ENCODE measurements at regions not wholly inside any gene's neighbourhood (a gene's known extent, or its start where the extent isn't known, plus 50 kb on each side); places are given as distances from the start of the nearest gene placed in this dataset.

- TF ChIP-seq RFX5 (IDR thresholded peaks at IDR 0.05; ENCODE audit: borderline replicate concordance, low read depth, low read length) (no peak), CEBPB (IDR thresholded peaks at IDR 0.05; ENCODE audit: low read depth, low read length) (no peak), SAP30 (IDR thresholded peaks at IDR 0.05; ENCODE audit: insufficient read depth, insufficient replicate concordance, low read length) (no peak), HDAC2 (IDR thresholded peaks at IDR 0.05; ENCODE audit: borderline replicate concordance in 1 of 2, low read depth in 2 of 2, low read length in 2 of 2) (no peak)
- no peaks in the 10 kb centered on the region for H3K79me1 ChIP-seq (ENCODE audit: low read depth, low read length)
- peaks cover 5 to 12% of the 10 kb centered on the region in 2 experiments; a peak in 3 of 4 replicates for H3K9me3 ChIP-seq (ENCODE audit: insufficient read depth in 2 of 2, low read depth in 1 of 2, low read length in 1 of 2)
- H3K4me1 ChIP-seq (replicated peaks in 1 of 4; ENCODE audit: control insufficient read depth in 3 of 4, insufficient read depth in 4 of 4, low read length in 3 of 4), result no peaks in the 10 kb centered on the region
- no peak overlapping the region for H3K9ac ChIP-seq (replicated peaks in 1 of 4; ENCODE audit: extremely low read depth in 1 of 4, low read depth in 3 of 4, low read length in 3 of 4)
- DNase-seq (ENCODE audit: low read depth in 1 of 2, low spot score in 2 of 2) (no peak), FAIRE-seq (no peak)
- no peaks in the 10 kb centered on the region for H4K20me1 ChIP-seq (replicated peaks in 1 of 2; ENCODE audit: control insufficient read depth in 1 of 2, insufficient read depth in 2 of 2, low read length in 2 of 2)
- H3K27me3 ChIP-seq (replicated peaks in 1 of 4; ENCODE audit: control insufficient read depth in 3 of 4, extremely low read depth in 1 of 4, insufficient read depth in 3 of 4, low read length in 3 of 4), result no peaks in the 10 kb centered on the region
- H3K23ac ChIP-seq (ENCODE audit: insufficient read length), result no peak overlapping the region
- H2BK15ac ChIP-seq (ENCODE audit: low read length), result no peak overlapping the region
- no peaks in the 10 kb centered on the region for H3K79me2 ChIP-seq (ENCODE audit: control insufficient read depth in 1 of 2, insufficient read depth in 2 of 2, low read length in 2 of 2)
- H2BK5ac ChIP-seq (ENCODE audit: low read depth, low read length), result no peak overlapping the region
- no peak overlapping the region for H4K91ac ChIP-seq (replicated peaks; ENCODE audit: insufficient read length, low read length)
- H3K56ac ChIP-seq (replicated peaks; ENCODE audit: insufficient read length, low read depth, low read length), result no peak overlapping the region
- no peak overlapping the region for H3K14ac ChIP-seq (ENCODE audit: insufficient read length)
- no peak overlapping the region for H3K18ac ChIP-seq (ENCODE audit: extremely low read depth, low read length)
- ChIA-PET POLR2A (ENCODE audit: partially characterized antibody) (no interaction called here), CTCF (ENCODE audit: partially characterized antibody) (no interaction called here)
- H3K4me3 ChIP-seq (ENCODE audit: extremely low read depth in 1 of 4, insufficient read depth in 2 of 4, low read depth in 3 of 4, low read length in 4 of 4), result no peak overlapping the region
- H4K8ac ChIP-seq (ENCODE audit: extremely low read depth, insufficient read depth, low read length), result no peak overlapping the region
- no peaks in the 10 kb centered on the region for H3K23me2 ChIP-seq (ENCODE audit: low read depth, low read length)
- H2BK12ac ChIP-seq (ENCODE audit: low read depth, low read length), result no peak overlapping the region
- no peak overlapping the region for H2AFZ ChIP-seq (ENCODE audit: low read length)
- H4K5ac ChIP-seq (ENCODE audit: insufficient read length, low read depth, low read length), result no peak overlapping the region
- no peak overlapping the region for H2AK5ac ChIP-seq (ENCODE audit: low read depth, low read length)
- H3K4ac ChIP-seq (replicated peaks; ENCODE audit: insufficient read length, low read depth, low read length), result no peak overlapping the region
- H3K4me2 ChIP-seq (ENCODE audit: insufficient read depth in 1 of 2, low read depth in 2 of 2, low read length in 2 of 2), result no peak overlapping the region
- no peak overlapping the region for H2BK120ac ChIP-seq (replicated peaks; ENCODE audit: low read depth, low read length)
- H3K36me3 ChIP-seq (ENCODE audit: control insufficient read depth in 2 of 4, insufficient read depth in 4 of 4, low read length in 3 of 4), result 0 out of 8 replicates have a peak, but pooled peaks cover 0 to 2% (median 0%) of the 10 kb centered on the region in 4 experiments
- H3K27ac ChIP-seq (ENCODE audit: low read depth, low read length), result no peak overlapping the region
- no peak overlapping the region for H2BK20ac ChIP-seq (ENCODE audit: low read length)
Observed at GRCh38 chr20:12455148-12455547, 537.5 kb downstream of the BTBD3 start.

All from H1 (cell line).